Stomach (tissue), 8 donors: ENCODE measurements at regions not wholly inside any gene's neighbourhood (a gene's known extent, or its start where the extent isn't known, plus 50 kb on each side); places are given as distances from the start of the nearest gene placed in this dataset.

Source experiments
- DNase-seq, 2 donors: peaks; one replicate each; pipeline versions ENCODE4 v3.0.0 to v3.0.0-alpha.2; 2013 to 2019
- H3K27ac ChIP-seq, 5 donors: fragments of 200-600 bp in 4 of 5; sonication (generic) in 4 of 5; one replicate each; pipeline ENCODE4 v1.5.1; 2013 to 2019; ENCODE audit warnings: mild to moderate bottlenecking in 1 of 5, moderate library complexity in 1 of 5
- H3K27me3 ChIP-seq, 3 donors: fragments of 200-600 bp; sonication (generic); one replicate each; pipeline ENCODE4 v1.5.1; 2017 to 2019; ENCODE audit warnings: mixed run types in 1 of 3
- H3K36me3 ChIP-seq, 4 donors: fragments of 200-600 bp; sonication (generic); 1 replicate in 3 of 4; 2 replicates in 1 of 4; pipeline ENCODE4 v1.5.1; 2016 to 2019
- H3K4me1 ChIP-seq, 4 donors: fragments of 200-600 bp; sonication (generic); one replicate each; pipeline ENCODE4 v1.5.1; 2016 to 2019
- H3K4me3 ChIP-seq, 4 donors: fragments of 200-600 bp; sonication (generic) in 3 of 4; one replicate each; pipeline ENCODE4 v1.5.1; 2016 to 2019; ENCODE audit warnings: mild to moderate bottlenecking in 1 of 4
- H3K9me3 ChIP-seq, 4 donors: fragments of 200-600 bp; sonication (generic); one replicate each; pipeline ENCODE4 v1.5.1; 2016 to 2019
- CTCF ChIP-seq, 7 experiments: fragments of 450-650 bp in 4 of 7; fragments of 200-600 bp in 3 of 7; sonication (generic) in 3 of 7; IDR thresholded peaks; one replicate each; pipeline ENCODE4 v1.5.1; 2016 to 2019; ENCODE audit warnings: antibody characterized with exemption in 7 of 7, control low read depth in 2 of 7, mild to moderate bottlenecking in 1 of 7
- EP300 ChIP-seq: sonication (generic); formaldehyde crosslinking; IDR thresholded peaks from one replicate; pipeline ENCODE4 v1.6.1; 2017; ENCODE audit warnings: antibody characterized with exemption
- POLR2A ChIP-seq, 4 donors: fragments of 450-650 bp; IDR thresholded peaks; one replicate each; pipeline ENCODE4 v1.6.1; 2016; ENCODE audit warnings: antibody characterized with exemption in 4 of 4, control low read depth in 2 of 4, mild to moderate bottlenecking in 1 of 4, moderate library complexity in 1 of 4
- POLR2AphosphoS5 ChIP-seq, 3 donors: sonication (generic); formaldehyde crosslinking; IDR thresholded peaks; one replicate each; pipeline ENCODE4 v1.6.1; 2016; ENCODE audit warnings: antibody characterized with exemption in 3 of 3
- WGBS, 5 donors: extraction: QIAGEN DNeasy Blood & Tissue Kit in 3 of 5; methylation state at CpG; one replicate each; pipeline versions ENCODE4 v1.1.5 to v1.1.7; 2013 to 2018; 5-methylcytosine and 5-hydroxymethylcytosine counted together
- intact Hi-C: fragments of 100-400 bp; cut with DNase I; formaldehyde crosslinking; loops from one replicate; pipeline ENCODE4 v1.15.1; 2023; ENCODE audit warnings: low total_unique reads
- donor health status: healthy with polysubstance abuse.
- donor health status: Bipolar disorder and iron deficiency.
- donor health status: healthy.

- 82 to 91% (median 88%) methylated on average over 8 of the region's 8 CpGs for WGBS, 5 donors
- Histone ChIP-seq H3K9me3 (no peaks in the 10 kb centered on the region), H3K27me3 (peaks cover 0 to 3% (median 0%) of the 10 kb centered on the region in 3 donors), H3K36me3 (no peaks in the 10 kb centered on the region), H3K4me3 (no peak overlapping the region), H3K4me1 (peaks cover 0 to 17% (median 8%) of the 10 kb centered on the region in 4 donors), H3K27ac (no peak overlapping the region)
- no peak for DNase-seq
- intact Hi-C loops = no loop called here
- TF ChIP-seq CTCF (IDR thresholded peaks at IDR 0.05) = no peak
- TF ChIP-seq POLR2AphosphoS5 (IDR thresholded peaks at IDR 0.05) = no peak
- TF ChIP-seq POLR2A (IDR thresholded peaks at IDR 0.05) = no peak
- no peak for TF ChIP-seq EP300
Measured at GRCh38 chr10:30749385-30749784, 119.8 kb upstream of the LYZL2 start.

GRCh38 chr10:30748152-30748973 is 118.8 kb upstream of the LYZL2 start:
- Histone ChIP-seq H3K36me3 (no peaks in the 10 kb centered on the region), H3K9me3 (no peaks in the 10 kb centered on the region), H3K27me3 (peaks cover 0 to 3% (median 0%) of the 10 kb centered on the region in 3 donors), H3K4me3 (no peak overlapping the region), H3K27ac (no peak overlapping the region), H3K4me1 (peaks cover 0 to 17% (median 8%) of the 10 kb centered on the region in 4 donors)
- 62 to 78% (median 74%) methylated on average over 7 of the region's 7 CpGs for WGBS, 5 donors
- intact Hi-C loops = no loop called here
- TF ChIP-seq CTCF (IDR thresholded peaks at IDR 0.05) (no peak), EP300 (no peak)
- no peak for DNase-seq

GRCh38 chr10:30747633-30748032 is 118.1 kb upstream of the LYZL2 start:
- TF ChIP-seq POLR2A (IDR thresholded peaks at IDR 0.05) = no peak
- no peak for TF ChIP-seq CTCF (IDR thresholded peaks at IDR 0.05)
- TF ChIP-seq EP300 = no peak
- no peak for TF ChIP-seq POLR2AphosphoS5 (IDR thresholded peaks at IDR 0.05)
- no peak for DNase-seq
- Histone ChIP-seq H3K4me3 (no peak overlapping the region), H3K4me1 (peaks cover 0 to 10% (median 5%) of the 10 kb centered on the region in 4 donors), H3K27me3 (peaks cover 0 to 3% (median 0%) of the 10 kb centered on the region in 3 donors), H3K36me3 (no peaks in the 10 kb centered on the region), H3K27ac (no peak overlapping the region), H3K9me3 (no peaks in the 10 kb centered on the region)
- WGBS, 5 donors = 71 to 82% (median 76%) methylated on average over 9 of the region's 9 CpGs
- intact Hi-C loops = no loop called here

- Histone ChIP-seq H3K27ac (no peak overlapping the region), H3K36me3 (no peaks in the 10 kb centered on the region), H3K4me1 (no peaks in the 10 kb centered on the region), H3K27me3 (peaks cover 0 to 3% (median 0%) of the 10 kb centered on the region in 3 donors), H3K9me3 (no peaks in the 10 kb centered on the region), H3K4me3 (no peak overlapping the region)
- no peak for TF ChIP-seq POLR2A (IDR thresholded peaks at IDR 0.05)
- TF ChIP-seq POLR2AphosphoS5 (IDR thresholded peaks at IDR 0.05) = no peak
- TF ChIP-seq CTCF (IDR thresholded peaks at IDR 0.05) = no peak
- no peak for TF ChIP-seq EP300
- 80 to 90% (median 87%) methylated on average over 5 of the region's 5 CpGs for WGBS, 5 donors
- DNase-seq = no peak
- intact Hi-C loops = no loop called here
Measured at GRCh38 chr10:30745953-30746352, 116.4 kb upstream of the LYZL2 start.
